Transverse colon (tissue), 4 donors: ENCODE measurements at regions not wholly inside any gene's neighbourhood (a gene's known extent, or its start where the extent isn't known, plus 50 kb on each side); places are given as distances from the start of the nearest gene placed in this dataset.
A peak's percentile ranks its signal among the peaks of the same experiment; 100 is the strongest.

ENCODE experiments used
- DNase-seq: peaks from one replicate; pipeline ENCODE4 v3.0.0-alpha.2; 2019
- H3K27ac ChIP-seq, 4 donors: fragments of 200-600 bp; sonication (generic); 2 replicates each; pipeline ENCODE4 v1.5.1; 2016 to 2018; ENCODE audit warnings: inconsistent platforms in 4 of 4
- H3K27me3 ChIP-seq: fragments of 200-600 bp; sonication (generic); 2 replicates; pipeline ENCODE4 v1.5.1; 2017; ENCODE audit warnings: inconsistent platforms
- H3K36me3 ChIP-seq, 4 donors: fragments of 200-600 bp; sonication (generic); 2 replicates each; pipeline ENCODE4 v1.5.1; 2017 to 2019; ENCODE audit warnings: inconsistent platforms in 4 of 4
- H3K4me1 ChIP-seq, 4 donors: fragments of 200-600 bp; sonication (generic); 2 replicates each; pipeline ENCODE4 v1.5.1; 2017 to 2020; ENCODE audit warnings: inconsistent platforms in 4 of 4
- H3K4me3 ChIP-seq, 4 donors: fragments of 200-600 bp; sonication (generic); 1 replicate in 1 of 4; 2 replicates in 3 of 4; pipeline versions ENCODE4 v1.5.1 to v1.6.1; 2017 to 2019; ENCODE audit warnings: inconsistent platforms in 4 of 4
- H3K9me3 ChIP-seq, 2 donors: fragments of 200-600 bp; sonication (generic); 2 replicates each; pipeline ENCODE4 v1.5.1; 2017 to 2019; ENCODE audit warnings: inconsistent platforms in 2 of 2
- CTCF ChIP-seq, 5 experiments: fragments of 200-600 bp in 3 of 5; fragments of 450-650 bp in 2 of 5; sonication (generic) in 3 of 5; IDR thresholded peaks; 1 replicate in 2 of 5; 2 replicates in 3 of 5; pipeline ENCODE4 v1.5.1; 2016 to 2017; ENCODE audit warnings: antibody characterized with exemption in 5 of 5, inconsistent platforms in 3 of 5, mild to moderate bottlenecking in 2 of 5, moderate library complexity in 1 of 5
- EP300 ChIP-seq: sonication (generic); formaldehyde crosslinking; IDR thresholded peaks from one replicate; pipeline ENCODE4 v1.6.1; 2017; ENCODE audit warnings: antibody characterized with exemption, low read depth
- POLR2A ChIP-seq: fragments of 450-650 bp; IDR thresholded peaks from one replicate; pipeline ENCODE4 v1.6.1; 2016; ENCODE audit warnings: antibody characterized with exemption, mild to moderate bottlenecking, moderate library complexity
- POLR2AphosphoS5 ChIP-seq, 3 donors: sonication (generic); formaldehyde crosslinking; IDR thresholded peaks; one replicate each; pipeline ENCODE4 v1.6.1; 2016; ENCODE audit warnings: antibody characterized with exemption in 3 of 3
- WGBS, 2 donors: methylation state at CpG; one replicate each; pipeline ENCODE4 v1.1.5; 2018; ENCODE audit warnings: low coverage in 1 of 2; 5-methylcytosine and 5-hydroxymethylcytosine counted together
- in situ Hi-C, 4 donors: fragments of 200-750 bp; cut with MboI; loops; one replicate each; pipeline versions ENCODE4 v1.15.0 to v1.15.1; 2017; ENCODE audit warnings: low sequenced_read_pairs in 3 of 4, low pct_ligation_motif_present in 1 of 4, low pct_unique_long_range_greater_than_20kb in 1 of 4
- intact Hi-C: fragments of 100-400 bp; cut with DNase I; formaldehyde crosslinking; loops from one replicate; pipeline ENCODE4 v1.15.1; 2023; ENCODE audit warnings: low total_unique reads

GRCh38 chr1:38527373-38527966 lies 332.1 kb downstream of the RRAGC start:
- Histone ChIP-seq H3K9me3 (no peaks in the 10 kb centered on the region), H3K4me3 (no peak overlapping the region), H3K4me1 (no peaks in the 10 kb centered on the region), H3K27ac (no peak overlapping the region), H3K27me3 (peaks cover 34% of the 10 kb centered on the region), H3K36me3 (no peaks in the 10 kb centered on the region)
- TF ChIP-seq POLR2A (no peak), POLR2AphosphoS5 (IDR thresholded peaks at IDR 0.05) (no peak), EP300 (no peak), CTCF (IDR thresholded peaks at IDR 0.05) (no peak)
- peak; percentile 56 for DNase-seq
- in situ Hi-C loops = no loop called here
- intact Hi-C loops = no loop called here
- 57% methylated on average over 6 of the region's 6 CpGs; no CpG with 5 or more reads in 1 of the 2 donors for WGBS, 2 donors

DNA sequence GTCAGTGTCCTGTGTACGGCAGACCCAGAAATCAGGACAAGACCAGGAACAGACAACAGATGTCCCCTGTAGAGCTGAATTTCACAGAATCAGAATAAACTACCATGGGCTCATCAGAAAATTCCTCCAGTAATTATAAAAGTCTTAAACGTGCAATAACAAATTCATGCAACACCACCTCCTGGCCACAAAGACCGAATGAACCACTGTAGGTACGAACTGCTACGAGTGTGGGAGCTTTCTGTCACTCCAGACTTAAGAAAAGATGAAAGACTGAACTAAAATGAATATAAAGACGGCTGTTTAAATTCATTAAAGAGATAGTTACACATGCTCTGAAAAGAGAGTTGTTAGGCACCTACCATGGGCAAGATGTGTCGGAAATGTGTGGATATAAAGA lies 333.5 kb downstream of the RRAGC start:
- WGBS, 2 donors = 49 to 69% methylated on average over 2 to 7 of the region's 7 CpGs
- in situ Hi-C loops = no loop called here
- Histone ChIP-seq H3K36me3 (no peaks in the 10 kb centered on the region), H3K4me1 (no peaks in the 10 kb centered on the region), H3K27ac (no peak overlapping the region), H3K4me3 (no peak overlapping the region), H3K27me3 (peaks cover 41% of the 10 kb centered on the region), H3K9me3 (no peaks in the 10 kb centered on the region)
- intact Hi-C loops = no loop called here
- DNase-seq = no peak
- TF ChIP-seq POLR2A (no peak), CTCF (IDR thresholded peaks at IDR 0.05) (no peak)

DNA sequence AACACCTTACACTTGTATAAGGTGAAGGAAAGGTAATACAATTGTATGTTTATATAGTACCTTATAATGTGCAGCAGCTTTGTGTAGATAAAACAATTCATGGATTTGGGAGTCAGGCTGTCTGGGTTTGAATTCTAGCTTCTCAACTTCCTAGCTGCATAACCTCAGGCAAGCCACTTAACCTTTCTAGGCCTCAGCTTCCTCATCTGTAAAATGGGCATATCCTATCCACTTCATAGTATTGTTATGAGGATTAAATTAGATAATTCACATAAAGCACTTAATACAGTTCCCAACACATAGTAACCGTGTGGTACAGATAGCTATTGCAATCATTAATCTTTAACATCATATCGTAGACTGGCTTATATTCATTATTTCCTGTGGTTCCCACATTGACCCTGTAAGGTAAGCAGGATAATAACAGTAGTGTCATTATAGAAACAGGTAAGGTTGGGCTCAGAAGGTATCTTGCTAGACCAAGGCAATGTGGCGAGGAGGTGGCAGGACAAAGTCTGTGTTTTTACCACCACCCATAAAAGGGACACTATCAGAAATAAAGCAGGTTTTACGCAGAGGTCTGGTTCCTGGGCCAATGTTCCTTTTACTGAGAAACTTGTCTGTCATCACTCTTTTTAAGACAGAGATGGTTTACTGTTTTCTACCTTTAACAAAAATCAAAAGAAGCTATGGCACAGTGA lies 334.1 kb downstream of the RRAGC start:
- 54 to 60% methylated on average over 3 to 4 of the region's 4 CpGs for WGBS, 2 donors
- no peak overlapping the region for H3K27ac ChIP-seq
- peaks cover 41% of the 10 kb centered on the region for H3K27me3 ChIP-seq
- DNase-seq = no peak
- no peaks in the 10 kb centered on the region for H3K4me1 ChIP-seq
- intact Hi-C loops = no loop called here
- H3K9me3 ChIP-seq = no peaks in the 10 kb centered on the region
- H3K36me3 ChIP-seq = no peaks in the 10 kb centered on the region
- in situ Hi-C loops = no loop called here
- H3K4me3 ChIP-seq = no peak overlapping the region
- TF ChIP-seq CTCF (IDR thresholded peaks at IDR 0.05) (no peak), EP300 (no peak), POLR2AphosphoS5 (IDR thresholded peaks at IDR 0.05) (no peak)

DNA sequence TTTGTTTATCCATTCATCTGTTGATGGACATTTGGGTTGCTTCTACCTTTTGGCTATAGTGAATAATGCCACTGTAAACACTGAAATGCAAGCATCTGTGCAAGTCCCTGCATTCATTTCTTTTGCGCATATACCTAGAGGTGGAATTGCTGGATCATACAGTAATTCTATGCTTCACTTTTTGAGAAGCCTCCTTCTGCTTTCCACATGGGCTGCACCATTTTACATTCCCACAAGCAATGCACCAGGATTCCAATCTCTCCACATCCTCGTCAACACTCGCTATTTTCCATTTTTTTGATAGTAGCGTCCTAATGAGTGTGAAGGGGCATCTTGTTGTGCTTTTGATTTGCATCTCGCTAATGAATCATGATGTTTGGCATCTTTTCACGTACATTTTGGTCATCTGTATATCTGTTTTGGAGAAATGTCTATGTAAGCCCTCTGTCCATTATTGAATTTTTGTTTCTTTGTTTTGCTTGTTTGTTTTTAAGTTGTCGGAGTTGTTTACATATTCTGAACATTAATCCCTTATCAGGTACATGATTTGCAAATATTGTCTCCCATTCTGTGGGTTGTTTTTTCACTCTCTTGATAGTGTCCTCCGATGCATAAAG lies 335.4 kb downstream of the RRAGC start:
- DNase-seq = no peak
- H3K36me3 ChIP-seq = no peaks in the 10 kb centered on the region
- H3K27me3 ChIP-seq = peaks cover 41% of the 10 kb centered on the region
- no peaks in the 10 kb centered on the region for H3K9me3 ChIP-seq
- WGBS, 2 donors = 87 to 90% methylated on average over 8 of the region's 8 CpGs
- no peak for TF ChIP-seq POLR2AphosphoS5 (IDR thresholded peaks at IDR 0.05)
- no peak for TF ChIP-seq CTCF (IDR thresholded peaks at IDR 0.05)
- TF ChIP-seq POLR2A = no peak
- no peak for TF ChIP-seq EP300
- intact Hi-C loops (no loop called here), in situ Hi-C loops (no loop called here)
- H3K4me1 ChIP-seq = no peaks in the 10 kb centered on the region
- H3K4me3 ChIP-seq = no peak overlapping the region
- H3K27ac ChIP-seq = no peak overlapping the region
